ENCODE measurements at regions not wholly inside any gene's neighbourhood (a gene's known extent, or its start where the extent isn't known, plus 50 kb on each side); places are given as distances from the start of the nearest gene placed in this dataset.

DNA sequence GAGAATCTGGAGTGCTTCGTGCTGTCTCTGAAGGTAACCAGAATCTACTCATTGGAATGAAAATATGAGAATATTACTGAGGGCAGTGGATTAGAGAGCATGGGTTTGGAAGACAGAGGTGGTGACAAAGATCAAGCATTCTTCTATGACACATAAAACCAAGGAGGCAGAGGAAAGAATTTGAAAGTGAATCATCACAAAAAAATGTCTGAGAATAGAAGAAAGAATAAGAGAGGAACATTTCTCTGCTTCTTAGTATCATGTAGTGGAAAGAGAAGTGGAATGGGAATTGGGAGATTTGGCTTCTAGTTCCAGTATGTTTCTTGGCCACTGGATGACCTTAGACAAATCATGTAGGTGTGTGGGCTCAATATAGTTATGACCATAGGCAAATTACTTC, 474.0 kb downstream of the TFAP2B start:
- no peak for TF ChIP-seq POLR2A (IDR thresholded peaks at IDR 0.05; ENCODE audit: low read depth, low read length)
- no peak for TF ChIP-seq YY1 (IDR thresholded peaks at IDR 0.05; ENCODE audit: low read depth, low read length)
- TF ChIP-seq TCF3 (IDR thresholded peaks at IDR 0.05; ENCODE audit: borderline replicate concordance, insufficient read depth, low read depth, low read length), result no peak
- no peak for TF ChIP-seq IRF4 (IDR thresholded peaks at IDR 0.05; ENCODE audit: low read depth, low read length)
- TF ChIP-seq, protein P1, sequence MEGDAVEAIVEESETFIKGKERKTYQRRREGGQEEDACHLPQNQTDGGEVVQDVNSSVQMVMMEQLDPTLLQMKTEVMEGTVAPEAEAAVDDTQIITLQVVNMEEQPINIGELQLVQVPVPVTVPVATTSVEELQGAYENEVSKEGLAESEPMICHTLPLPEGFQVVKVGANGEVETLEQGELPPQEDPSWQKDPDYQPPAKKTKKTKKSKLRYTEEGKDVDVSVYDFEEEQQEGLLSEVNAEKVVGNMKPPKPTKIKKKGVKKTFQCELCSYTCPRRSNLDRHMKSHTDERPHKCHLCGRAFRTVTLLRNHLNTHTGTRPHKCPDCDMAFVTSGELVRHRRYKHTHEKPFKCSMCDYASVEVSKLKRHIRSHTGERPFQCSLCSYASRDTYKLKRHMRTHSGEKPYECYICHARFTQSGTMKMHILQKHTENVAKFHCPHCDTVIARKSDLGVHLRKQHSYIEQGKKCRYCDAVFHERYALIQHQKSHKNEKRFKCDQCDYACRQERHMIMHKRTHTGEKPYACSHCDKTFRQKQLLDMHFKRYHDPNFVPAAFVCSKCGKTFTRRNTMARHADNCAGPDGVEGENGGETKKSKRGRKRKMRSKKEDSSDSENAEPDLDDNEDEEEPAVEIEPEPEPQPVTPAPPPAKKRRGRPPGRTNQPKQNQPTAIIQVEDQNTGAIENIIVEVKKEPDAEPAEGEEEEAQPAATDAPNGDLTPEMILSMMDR (IDR thresholded peaks at IDR 0.05 in 2 of 3, conservative IDR thresholded peaks at IDR 0.05 in 1 of 3; ENCODE audit: control insufficient read depth in 2 of 3, extremely low read depth in 1 of 3, insufficient read depth in 1 of 3, low read depth in 3 of 3, low read length in 3 of 3), result no peak
- TF ChIP-seq RFX5 (IDR thresholded peaks at IDR 0.05; ENCODE audit: low read depth, low read length), result no peak
- TF ChIP-seq, protein P2, sequence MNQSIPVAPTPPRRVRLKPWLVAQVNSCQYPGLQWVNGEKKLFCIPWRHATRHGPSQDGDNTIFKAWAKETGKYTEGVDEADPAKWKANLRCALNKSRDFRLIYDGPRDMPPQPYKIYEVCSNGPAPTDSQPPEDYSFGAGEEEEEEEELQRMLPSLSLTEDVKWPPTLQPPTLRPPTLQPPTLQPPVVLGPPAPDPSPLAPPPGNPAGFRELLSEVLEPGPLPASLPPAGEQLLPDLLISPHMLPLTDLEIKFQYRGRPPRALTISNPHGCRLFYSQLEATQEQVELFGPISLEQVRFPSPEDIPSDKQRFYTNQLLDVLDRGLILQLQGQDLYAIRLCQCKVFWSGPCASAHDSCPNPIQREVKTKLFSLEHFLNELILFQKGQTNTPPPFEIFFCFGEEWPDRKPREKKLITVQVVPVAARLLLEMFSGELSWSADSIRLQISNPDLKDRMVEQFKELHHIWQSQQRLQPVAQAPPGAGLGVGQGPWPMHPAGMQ (IDR thresholded peaks at IDR 0.05; ENCODE audit: borderline replicate concordance), result no peak
- TF ChIP-seq NR2C2 (IDR thresholded peaks at IDR 0.05; ENCODE audit: borderline replicate concordance, control insufficient read depth, insufficient read length, low read depth), result no peak
- no peak for TF ChIP-seq ZBED1 (IDR thresholded peaks at IDR 0.05; ENCODE audit: borderline replicate concordance)
- TF ChIP-seq NRF1 (conservative IDR thresholded peaks at IDR 0.05; ENCODE audit: low read depth, low read length), result no peak
- TF ChIP-seq, protein P3, sequence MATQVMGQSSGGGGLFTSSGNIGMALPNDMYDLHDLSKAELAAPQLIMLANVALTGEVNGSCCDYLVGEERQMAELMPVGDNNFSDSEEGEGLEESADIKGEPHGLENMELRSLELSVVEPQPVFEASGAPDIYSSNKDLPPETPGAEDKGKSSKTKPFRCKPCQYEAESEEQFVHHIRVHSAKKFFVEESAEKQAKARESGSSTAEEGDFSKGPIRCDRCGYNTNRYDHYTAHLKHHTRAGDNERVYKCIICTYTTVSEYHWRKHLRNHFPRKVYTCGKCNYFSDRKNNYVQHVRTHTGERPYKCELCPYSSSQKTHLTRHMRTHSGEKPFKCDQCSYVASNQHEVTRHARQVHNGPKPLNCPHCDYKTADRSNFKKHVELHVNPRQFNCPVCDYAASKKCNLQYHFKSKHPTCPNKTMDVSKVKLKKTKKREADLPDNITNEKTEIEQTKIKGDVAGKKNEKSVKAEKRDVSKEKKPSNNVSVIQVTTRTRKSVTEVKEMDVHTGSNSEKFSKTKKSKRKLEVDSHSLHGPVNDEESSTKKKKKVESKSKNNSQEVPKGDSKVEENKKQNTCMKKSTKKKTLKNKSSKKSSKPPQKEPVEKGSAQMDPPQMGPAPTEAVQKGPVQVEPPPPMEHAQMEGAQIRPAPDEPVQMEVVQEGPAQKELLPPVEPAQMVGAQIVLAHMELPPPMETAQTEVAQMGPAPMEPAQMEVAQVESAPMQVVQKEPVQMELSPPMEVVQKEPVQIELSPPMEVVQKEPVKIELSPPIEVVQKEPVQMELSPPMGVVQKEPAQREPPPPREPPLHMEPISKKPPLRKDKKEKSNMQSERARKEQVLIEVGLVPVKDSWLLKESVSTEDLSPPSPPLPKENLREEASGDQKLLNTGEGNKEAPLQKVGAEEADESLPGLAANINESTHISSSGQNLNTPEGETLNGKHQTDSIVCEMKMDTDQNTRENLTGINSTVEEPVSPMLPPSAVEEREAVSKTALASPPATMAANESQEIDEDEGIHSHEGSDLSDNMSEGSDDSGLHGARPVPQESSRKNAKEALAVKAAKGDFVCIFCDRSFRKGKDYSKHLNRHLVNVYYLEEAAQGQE (IDR thresholded peaks at IDR 0.05; ENCODE audit: low read depth, low read length), result no peak
- no peak for TF ChIP-seq EP300 (IDR thresholded peaks at IDR 0.05; ENCODE audit: borderline replicate concordance in 1 of 2, control insufficient read depth in 1 of 2, low read depth in 2 of 2, low read length in 2 of 2)

Measured in GM12878 (cell line).